Loucy (cell line): ENCODE measurements at regions not wholly inside any gene's neighbourhood (a gene's known extent, or its start where the extent isn't known, plus 50 kb on each side); places are given as distances from the start of the nearest gene placed in this dataset.

Experiments
- H2AFZ ChIP-seq: fragments of 200-600 bp; sonication (generic); 2 replicates; pipeline ENCODE4 v1.6.0; 2016; ENCODE audit warnings: antibody characterized with exemption, mild to moderate bottlenecking, low read length, moderate library complexity
- H3F3A ChIP-seq: fragments of 200-600 bp; 2 replicates; pipeline ENCODE4 v1.6.0; 2016; ENCODE audit warnings: antibody characterized with exemption, low read depth, mild to moderate bottlenecking
- H3K27me3 ChIP-seq: fragments of 200-600 bp; sonication (generic); 2 replicates; pipeline ENCODE4 v1.6.1; 2014; ENCODE audit warnings: low read length, mild to moderate bottlenecking; ENCODE audit not compliant: insufficient read depth, poor library complexity, severe bottlenecking
- H3K36me3 ChIP-seq: fragments of 200-600 bp; sonication (generic); 2 replicates; pipeline ENCODE4 v1.6.1; 2016; ENCODE audit warnings: low read length; ENCODE audit not compliant: insufficient read depth
- H3K4me1 ChIP-seq: fragments of 200-600 bp; sonication (generic); 2 replicates; pipeline ENCODE4 v1.5.1; 2014; ENCODE audit warnings: low read length, mild to moderate bottlenecking; ENCODE audit not compliant: insufficient read depth, poor library complexity, severe bottlenecking
- H3K4me2 ChIP-seq: fragments of 200-600 bp; sonication (generic); 2 replicates; pipeline ENCODE4 v1.6.0; 2014; ENCODE audit warnings: antibody characterized with exemption, low read length, low read depth, mild to moderate bottlenecking; ENCODE audit not compliant: poor library complexity, severe bottlenecking
- H3K4me3 ChIP-seq: fragments of 200-600 bp; sonication (generic); 2 replicates; pipeline ENCODE4 v1.5.1; 2014; ENCODE audit warnings: low read length, mild to moderate bottlenecking, mixed read lengths; ENCODE audit not compliant: poor library complexity, severe bottlenecking
- H3K79me2 ChIP-seq: fragments of 200-600 bp; sonication (generic); 2 replicates; pipeline ENCODE4 v1.6.1; 2014; ENCODE audit warnings: low read length; ENCODE audit not compliant: insufficient read depth
- H3K9ac ChIP-seq: fragments of 200-600 bp; sonication (generic); 2 replicates; pipeline ENCODE4 v1.6.0; 2014; ENCODE audit warnings: mild to moderate bottlenecking, low read depth, low read length, moderate library complexity; ENCODE audit not compliant: poor library complexity, severe bottlenecking
- H3K9me2 ChIP-seq: fragments of 200-600 bp; sonication (generic); replicated peaks from 2 replicates; pipeline ENCODE4 v1.6.1; 2016; ENCODE audit warnings: low read depth, low read length, mixed read lengths
- H3K9me3 ChIP-seq: fragments of 200-600 bp; sonication (generic); 2 replicates; pipeline ENCODE4 v1.6.1; 2014; ENCODE audit warnings: mild to moderate bottlenecking, antibody characterized with exemption, low read length, low read depth; ENCODE audit not compliant: insufficient read depth
- H4K20me1 ChIP-seq: fragments of 200-600 bp; sonication (generic); 2 replicates; pipeline ENCODE4 v1.6.0; 2014; ENCODE audit warnings: antibody characterized with exemption, low read length, mild to moderate bottlenecking; ENCODE audit not compliant: insufficient read depth, poor library complexity, severe bottlenecking
- CTCF ChIP-seq: fragments of 200-600 bp; sonication (generic); conservative IDR thresholded peaks from 2 replicates; pipeline ENCODE4 v1.5.1; 2014; ENCODE audit warnings: mild to moderate bottlenecking, antibody characterized with exemption, low read length
- EZH2phosphoT487 ChIP-seq: fragments of 200-600 bp; IDR thresholded peaks from 2 replicates; pipeline ENCODE4 v1.6.1; 2018; ENCODE audit warnings: antibody characterized with exemption, mild to moderate bottlenecking, moderate library complexity, borderline replicate concordance

GRCh38 chr1:83547901-83548300 lies 451.0 kb downstream of the TTLL7 start:
- Histone ChIP-seq H3K9ac (no peak overlapping the region), H3K9me3 (no peaks in the 10 kb centered on the region), H3K4me1 (no peaks in the 10 kb centered on the region), H3K36me3 (no peaks in the 10 kb centered on the region), H3K4me3 (no peak overlapping the region), H3K9me2 (no peaks in the 10 kb centered on the region), H3K4me2 (no peak overlapping the region), H3K79me2 (no peaks in the 10 kb centered on the region), H3F3A (no peaks in the 10 kb centered on the region), H3K27me3 (no peaks in the 10 kb centered on the region), H2AFZ (no peak overlapping the region), H4K20me1 (no peaks in the 10 kb centered on the region)
- no peak for TF ChIP-seq EZH2phosphoT487
- no peak for TF ChIP-seq CTCF

GRCh38 chr1:83546874-83547273 lies 452.1 kb downstream of the TTLL7 start:
- Histone ChIP-seq H3K4me2 (no peak overlapping the region), H3K9me2 (no peaks in the 10 kb centered on the region), H3K36me3 (no peaks in the 10 kb centered on the region), H3K27me3 (no peaks in the 10 kb centered on the region), H4K20me1 (no peaks in the 10 kb centered on the region), H3K9me3 (no peaks in the 10 kb centered on the region), H2AFZ (no peak overlapping the region), H3K4me3 (no peak overlapping the region), H3K79me2 (no peaks in the 10 kb centered on the region), H3F3A (no peaks in the 10 kb centered on the region), H3K4me1 (no peaks in the 10 kb centered on the region), H3K9ac (no peak overlapping the region)
- no peak for TF ChIP-seq CTCF
- TF ChIP-seq EZH2phosphoT487: no peak

DNA sequence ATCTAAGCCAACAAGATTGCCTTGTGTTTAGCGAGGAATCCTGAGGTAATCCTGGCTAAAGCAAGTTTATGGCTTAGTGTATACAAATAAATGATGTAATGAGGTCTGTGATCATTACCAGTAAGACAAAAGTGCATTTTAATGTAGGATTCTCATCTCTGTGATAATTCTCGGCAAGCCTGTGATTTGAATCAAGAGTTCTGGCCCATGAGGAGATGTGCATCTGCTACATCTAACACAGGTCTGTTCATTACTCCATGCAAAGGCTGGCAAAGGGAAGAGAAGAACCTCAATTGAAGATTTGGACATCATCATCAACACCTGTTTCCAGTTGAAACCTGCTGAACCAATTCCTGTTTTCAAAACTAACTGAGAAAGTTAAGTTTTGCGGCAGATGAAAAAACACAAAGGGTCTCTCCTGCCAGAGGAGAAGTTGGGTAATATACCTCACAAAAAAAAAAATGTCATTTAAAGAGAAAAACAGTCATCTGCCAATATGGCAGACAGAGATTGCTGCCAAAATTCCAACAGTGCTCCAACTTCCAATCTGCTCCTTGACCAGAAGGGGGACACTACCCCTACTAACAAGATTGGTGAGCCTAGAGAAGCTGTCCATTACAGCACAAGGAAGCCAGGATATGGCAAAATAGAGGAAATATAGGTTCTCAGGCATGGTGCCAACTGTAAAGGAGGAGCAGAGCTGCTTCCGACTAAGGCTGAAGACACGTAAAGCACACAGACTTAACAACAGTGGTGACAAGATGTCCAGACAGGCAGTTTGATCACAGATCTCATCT lies 453.7 kb downstream of the TTLL7 start:
- H3K4me3 ChIP-seq: no peak overlapping the region
- H2AFZ ChIP-seq: no peak overlapping the region
- H3K9me3 ChIP-seq: no peaks in the 10 kb centered on the region
- H3K4me2 ChIP-seq: no peak overlapping the region
- H3K27me3 ChIP-seq: no peaks in the 10 kb centered on the region
- H4K20me1 ChIP-seq: no peaks in the 10 kb centered on the region
- no peaks in the 10 kb centered on the region for H3K4me1 ChIP-seq
- TF ChIP-seq EZH2phosphoT487 (no peak), CTCF (no peak)
- H3K9ac ChIP-seq: no peak overlapping the region
- H3K79me2 ChIP-seq: no peaks in the 10 kb centered on the region
- H3K36me3 ChIP-seq: no peaks in the 10 kb centered on the region
- H3K9me2 ChIP-seq: no peaks in the 10 kb centered on the region
- H3F3A ChIP-seq: no peaks in the 10 kb centered on the region
